ENCODE measurements at regions not wholly inside any gene's neighbourhood (a gene's known extent, or its start where the extent isn't known, plus 50 kb on each side); places are given as distances from the start of the nearest gene placed in this dataset.

- DNase-seq: no peak
Measured at GRCh38 chr9:117945286-117945685, 241.1 kb downstream of the TLR4 start.

GRCh38 chr9:117951127-117951526 lies 246.9 kb downstream of the TLR4 start:
- DNase-seq: no peak

- DNase-seq: no peak
Measured at GRCh38 chr9:117952581-117952980, 248.4 kb downstream of the TLR4 start.

GRCh38 chr9:117957267-117957666 lies 253.1 kb downstream of the TLR4 start:
- DNase-seq: peak; percentile 90

GRCh38 chr9:117958726-117959125 lies 254.5 kb downstream of the TLR4 start:
- DNase-seq: no peak

- DNase-seq: peak; percentile 86
Measured at GRCh38 chr9:117963493-117964090, 259.4 kb downstream of the TLR4 start.

- no peak for DNase-seq
Measured at GRCh38 chr9:117970276-117971050, 266.3 kb downstream of the TLR4 start.

GRCh38 chr9:117974108-117974507 lies 269.9 kb downstream of the TLR4 start:
- DNase-seq: no peak

GRCh38 chr9:117979914-117980313 lies 275.7 kb downstream of the TLR4 start:
- no peak for DNase-seq

- no peak for DNase-seq
Measured at GRCh38 chr9:117987945-117988344, 283.7 kb downstream of the TLR4 start.

- DNase-seq: peak; percentile 58
Measured at GRCh38 chr9:117992006-117992405, 287.8 kb downstream of the TLR4 start.

- DNase-seq: no peak
Measured at GRCh38 chr9:118000581-118000980, 296.4 kb downstream of the TLR4 start.

- DNase-seq: no peak
Measured at GRCh38 chr9:118003240-118003639, 299.0 kb downstream of the TLR4 start.

- no peak for DNase-seq
Measured at GRCh38 chr9:118008246-118008645, 304.0 kb downstream of the TLR4 start.

GRCh38 chr9:118009614-118010013 lies 305.4 kb downstream of the TLR4 start:
- no peak for DNase-seq

GRCh38 chr9:118017607-118018122 lies 313.5 kb downstream of the TLR4 start:
- DNase-seq: no peak

GRCh38 chr9:118023644-118024043 lies 319.4 kb downstream of the TLR4 start:
- DNase-seq: peak; percentile 53

GRCh38 chr9:118028225-118028624 lies 324.0 kb downstream of the TLR4 start:
- peak; percentile 56 for DNase-seq

GRCh38 chr9:118029425-118029824 lies 325.2 kb downstream of the TLR4 start:
- DNase-seq: no peak

- no peak for DNase-seq
Measured at GRCh38 chr9:118034701-118035100, 330.5 kb downstream of the TLR4 start.

- DNase-seq: peak; percentile 57
Measured at GRCh38 chr9:118038713-118039112, 334.5 kb downstream of the TLR4 start.

GRCh38 chr9:118058227-118058626 lies 354.0 kb downstream of the TLR4 start:
- DNase-seq: no peak

- no peak for DNase-seq
Measured at GRCh38 chr9:118059484-118060278, 355.5 kb downstream of the TLR4 start.

- no peak for DNase-seq
Measured at GRCh38 chr9:118083161-118083560, 379.0 kb downstream of the TLR4 start.
